ENCODE measurements at regions not wholly inside any gene's neighbourhood (a gene's known extent, or its start where the extent isn't known, plus 50 kb on each side); places are given as distances from the start of the nearest gene placed in this dataset.

GRCh38 chr6:112846681-112847080 lies 499.6 kb downstream of the RFPL4B start:
- no peak for TF ChIP-seq CTCF (IDR thresholded peaks at IDR 0.05)
- no peak for TF ChIP-seq POLR2A (IDR thresholded peaks at IDR 0.05)
